HG02970 (cell line): ENCODE measurements at regions not wholly inside any gene's neighbourhood (a gene's known extent, or its start where the extent isn't known, plus 50 kb on each side); places are given as distances from the start of the nearest gene placed in this dataset.

ENCODE experiments used
- ATAC-seq: cut with Tn5 transposase; IDR thresholded peaks from one replicate; pipeline ENCODE4 v1.9.1; 2021; ENCODE audit warnings: mild to moderate bottlenecking, moderate library complexity, moderate number of reproducible peaks; ENCODE audit not compliant: unreplicated experiment, low FRiP score

- no peak for ATAC-seq
These were observed 53.0 kb upstream of the RAB18 start for GRCh38 chr10:27451054-27451453.

- no peak for ATAC-seq
These were observed 53.9 kb upstream of the RAB18 start for GRCh38 chr10:27450225-27450624.

DNA sequence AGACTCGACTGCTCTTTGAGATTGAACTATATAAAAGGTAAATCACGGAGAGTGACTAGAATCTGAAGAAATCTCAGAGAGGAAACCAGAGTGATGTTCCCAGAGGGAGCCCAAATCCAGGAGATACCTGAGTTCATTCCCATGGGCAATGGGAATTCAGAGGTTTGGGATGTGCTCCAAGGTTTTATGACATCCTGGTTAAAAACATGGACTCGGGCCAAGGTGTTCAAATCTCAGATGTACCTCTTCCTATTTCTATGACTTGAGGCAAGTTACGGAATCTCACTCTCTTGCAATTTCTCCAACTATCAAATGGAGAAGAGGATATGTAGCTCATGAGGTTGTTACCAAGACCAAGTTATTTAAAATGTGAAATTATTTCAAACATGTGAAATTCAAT lies 54.5 kb upstream of the RAB18 start:
- no peak for ATAC-seq

DNA sequence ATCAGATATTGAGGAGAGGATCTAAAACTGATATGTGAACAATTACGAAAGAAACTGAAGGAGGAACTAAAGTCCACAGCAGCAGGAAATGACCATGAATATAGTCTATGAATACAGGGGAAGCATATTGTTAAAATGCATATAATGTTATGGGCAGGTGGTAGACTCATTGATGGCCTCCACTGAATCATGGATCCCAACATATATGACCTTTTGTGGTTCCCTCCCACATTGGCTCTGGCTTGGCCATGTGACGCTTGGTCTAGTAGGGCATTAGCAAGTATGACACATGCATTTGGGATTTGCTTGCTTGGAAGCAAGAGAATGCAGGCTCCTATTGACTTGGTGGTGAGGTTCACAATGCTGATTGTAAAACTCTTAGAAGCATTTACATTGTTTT lies 55.2 kb upstream of the RAB18 start:
- ATAC-seq: no peak

GRCh38 chr10:27447540-27447939 lies 56.6 kb upstream of the RAB18 start:
- no peak for ATAC-seq

DNA sequence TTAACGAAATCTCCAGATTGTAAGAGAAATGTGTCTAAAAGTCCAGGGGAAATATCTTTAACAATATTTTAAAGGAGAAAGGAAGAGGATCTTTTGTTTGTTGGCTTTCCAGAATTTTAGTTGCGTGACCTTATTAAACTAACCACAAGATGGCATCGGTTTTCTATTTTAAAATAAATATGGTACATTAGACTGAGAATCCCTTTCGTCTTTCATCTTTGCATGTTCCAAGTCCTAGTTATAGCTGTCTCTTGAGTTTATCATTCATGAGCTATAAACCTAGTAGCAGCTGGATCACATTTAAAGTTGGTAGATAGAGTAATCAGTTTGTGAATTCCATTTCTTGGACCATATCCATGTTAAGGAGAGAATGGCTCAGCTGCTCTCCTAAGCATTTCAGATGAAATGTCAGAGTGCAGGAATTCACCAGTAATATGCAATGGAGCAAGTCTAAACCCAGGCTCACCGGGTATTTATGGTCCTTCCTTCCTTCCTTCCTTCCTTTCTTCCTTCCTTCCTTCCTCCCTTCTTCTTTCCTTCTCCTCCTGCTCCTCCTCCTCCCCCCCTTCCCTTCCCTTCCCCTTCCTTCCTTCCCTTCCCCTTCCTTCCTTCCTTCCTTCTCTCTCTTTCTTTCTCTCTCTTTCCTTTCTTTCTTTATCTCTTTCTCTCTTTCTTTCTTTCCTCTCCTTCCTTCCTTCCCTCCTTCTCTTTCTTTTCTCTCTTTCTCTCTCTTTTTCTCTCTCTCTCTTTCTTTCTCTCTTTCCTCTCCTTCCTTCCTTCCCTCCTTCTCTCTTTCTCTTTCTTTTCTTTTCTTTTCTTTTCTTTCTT lies 57.8 kb upstream of the RAB18 start:
- no peak for ATAC-seq

GRCh38 chr10:27445070-27445469 lies 59.0 kb upstream of the RAB18 start:
- no peak for ATAC-seq

DNA sequence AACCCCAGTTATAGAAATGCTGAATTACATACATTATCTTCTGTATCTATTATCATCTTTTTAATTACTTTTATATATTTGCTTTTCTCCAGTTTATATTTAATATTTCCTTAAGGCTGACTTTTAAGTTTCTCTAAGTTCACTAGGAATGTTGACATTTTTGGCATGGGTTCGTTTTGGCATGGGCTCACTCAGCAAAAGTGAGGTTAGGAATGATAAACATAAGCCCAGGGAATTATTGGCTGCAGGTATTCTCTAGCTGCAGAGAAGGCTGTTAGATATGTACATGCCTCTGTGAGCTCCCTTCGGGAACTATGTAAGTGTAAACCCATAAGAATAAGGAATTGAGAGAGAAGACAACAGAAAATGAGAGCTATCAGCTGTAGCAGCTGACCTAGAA lies 63.6 kb upstream of the RAB18 start:
- ATAC-seq: no peak

DNA sequence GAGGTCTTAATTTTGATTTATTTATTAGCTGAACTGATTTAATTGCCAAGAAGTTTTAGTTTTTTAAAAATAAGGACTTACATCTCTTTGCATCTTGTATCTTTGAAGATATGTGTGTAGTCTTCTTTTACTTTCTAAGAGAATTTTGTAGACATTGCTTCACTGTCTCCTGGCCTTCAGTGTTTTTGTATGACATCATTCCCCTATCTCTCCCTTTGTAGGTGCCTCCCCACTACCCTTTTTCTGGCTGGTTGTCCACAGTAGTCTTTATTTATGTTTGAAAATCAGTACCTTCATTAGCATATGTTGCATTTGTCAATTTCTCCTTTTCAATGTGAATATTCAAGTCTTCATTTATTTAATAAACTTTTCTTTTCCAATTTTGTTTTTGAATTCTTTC lies 64.1 kb upstream of the RAB18 start:
- no peak for ATAC-seq

DNA sequence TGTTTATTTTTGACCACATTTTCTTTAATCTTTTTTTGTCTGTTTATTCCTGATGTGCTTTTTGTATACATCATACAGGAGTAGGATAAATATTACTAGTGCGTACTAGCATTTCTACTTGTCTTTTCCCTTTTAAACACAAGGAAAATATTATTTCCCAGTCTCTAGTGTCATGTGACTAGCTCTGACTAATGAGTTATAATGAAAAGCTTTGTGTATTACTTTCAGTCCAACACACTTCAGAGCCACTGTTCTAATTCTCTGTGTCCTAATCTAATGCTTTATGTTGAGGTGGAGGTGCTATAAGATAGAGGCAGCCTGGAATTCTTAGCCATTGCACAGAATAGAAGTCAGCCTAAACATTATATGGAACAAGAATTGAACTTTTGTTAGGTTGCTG lies 65.0 kb upstream of the RAB18 start:
- ATAC-seq: no peak

- no peak for ATAC-seq
These were observed 66.3 kb upstream of the RAB18 start for GRCh38 chr10:27437775-27438174.

- no peak for ATAC-seq
These were observed 67.4 kb upstream of the RAB18 start for GRCh38 chr10:27436710-27437109.

DNA sequence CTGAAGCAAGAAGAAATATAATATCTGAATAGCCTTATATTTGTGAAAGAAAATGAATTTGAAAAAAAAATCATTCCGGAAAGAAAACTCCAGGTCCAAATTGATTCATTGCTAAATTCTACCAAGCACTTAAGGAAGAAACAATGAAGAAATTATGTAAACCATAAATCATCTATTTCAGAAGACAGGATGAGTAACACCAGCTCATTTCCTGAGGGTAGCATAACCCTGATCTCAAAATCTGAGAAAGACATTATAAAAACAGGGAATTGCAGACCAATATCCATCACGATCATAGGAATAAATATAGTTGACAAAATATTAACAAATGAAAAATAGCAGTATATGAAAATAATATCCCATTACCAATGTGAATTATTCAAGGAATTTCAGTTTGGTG lies 70.1 kb upstream of the RAB18 start:
- no peak for ATAC-seq

- no peak for ATAC-seq
These were observed 77.1 kb upstream of the RAB18 start for GRCh38 chr10:27426948-27427467.

DNA sequence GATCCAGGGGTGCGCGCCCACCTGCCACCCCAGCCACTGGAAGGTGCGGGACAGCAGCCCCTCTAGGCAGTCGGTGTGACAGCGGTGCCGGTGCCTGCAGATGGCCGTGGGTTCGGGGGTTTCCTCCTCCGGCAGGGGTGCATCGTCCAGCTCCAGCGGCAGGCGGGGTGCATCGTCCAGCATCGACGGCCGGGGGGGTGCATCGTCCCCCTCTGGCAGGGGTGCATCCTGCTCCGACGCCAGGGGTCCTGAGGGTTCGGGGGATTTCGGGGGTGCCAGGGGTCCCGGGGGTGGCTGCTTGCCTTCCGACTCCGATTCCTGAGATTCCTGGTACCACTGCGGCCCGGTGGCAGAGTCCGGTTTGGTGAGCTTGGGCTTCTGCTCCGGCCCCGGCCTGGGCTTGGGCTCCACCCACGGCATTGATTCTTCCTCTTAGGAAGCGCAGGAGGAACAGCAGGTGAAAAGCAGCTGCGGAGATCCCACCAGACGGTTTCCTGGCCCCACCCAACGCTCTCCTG lies 90.2 kb upstream of the RAB18 start:
- no peak for ATAC-seq

- ATAC-seq: no peak
These were observed 90.7 kb upstream of the RAB18 start for GRCh38 chr10:27413387-27413786.

DNA sequence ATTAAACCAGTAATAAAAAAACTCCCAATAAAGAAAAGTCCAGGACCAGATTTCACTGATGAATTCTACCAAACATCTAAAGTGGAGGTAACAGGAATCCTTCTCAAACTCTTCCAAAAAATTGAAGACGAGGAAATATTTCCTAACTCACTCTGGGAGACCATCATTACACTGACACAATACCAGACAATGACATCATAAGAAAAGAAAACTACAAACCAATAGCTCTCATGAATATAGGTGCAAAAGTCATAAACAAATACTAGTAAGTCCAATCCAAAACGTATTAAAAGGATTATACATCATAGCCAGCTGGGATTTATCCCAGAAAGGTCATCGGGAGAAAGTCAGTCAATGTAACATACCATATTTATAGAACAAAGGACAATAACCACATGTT lies 94.0 kb upstream of the RAB18 start:
- no peak for ATAC-seq

GRCh38 chr10:27407271-27407670 lies 96.8 kb upstream of the RAB18 start:
- no peak for ATAC-seq

DNA sequence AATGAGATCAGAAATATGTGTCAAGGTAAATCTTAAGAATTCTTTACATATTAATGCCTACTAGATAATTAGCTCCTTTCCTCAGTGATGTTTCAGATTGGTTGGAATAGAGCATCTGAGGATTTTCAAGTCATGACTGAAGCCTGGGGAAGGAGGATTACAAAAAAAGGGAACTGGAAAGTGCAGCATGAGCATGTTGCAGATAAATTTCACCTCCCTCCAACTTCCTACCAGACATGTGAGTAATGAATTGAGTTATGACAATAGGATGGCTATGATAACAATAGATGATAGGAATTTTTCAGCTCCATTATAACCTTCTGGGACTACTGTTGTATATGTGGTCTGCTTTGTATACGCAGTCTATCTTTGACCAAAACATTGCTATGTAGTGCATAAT lies 104.2 kb upstream of the RAB18 start:
- ATAC-seq: no peak

DNA sequence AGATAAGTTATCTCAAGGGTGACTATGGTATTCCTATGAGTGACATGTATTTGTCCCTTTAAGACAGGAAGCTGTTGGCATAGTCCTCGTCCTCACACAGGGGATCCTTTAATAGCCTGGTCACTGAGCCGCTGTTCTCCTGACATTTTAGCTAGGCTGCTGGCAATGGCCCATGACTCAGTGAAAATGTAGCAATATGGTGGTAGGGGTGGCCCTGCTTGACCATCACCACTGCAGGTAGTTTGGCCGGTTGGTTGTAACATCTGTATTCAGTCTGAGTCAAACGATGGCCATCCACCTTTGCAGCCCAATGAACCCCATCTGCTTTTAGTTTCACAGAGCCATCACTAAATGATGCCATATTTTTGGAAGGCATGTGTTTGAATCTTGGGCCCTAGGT lies 110.1 kb upstream of the RAB18 start:
- ATAC-seq: no peak

- no peak for ATAC-seq
These were observed 111.5 kb upstream of the RAB18 start for GRCh38 chr10:27392606-27393005.

DNA sequence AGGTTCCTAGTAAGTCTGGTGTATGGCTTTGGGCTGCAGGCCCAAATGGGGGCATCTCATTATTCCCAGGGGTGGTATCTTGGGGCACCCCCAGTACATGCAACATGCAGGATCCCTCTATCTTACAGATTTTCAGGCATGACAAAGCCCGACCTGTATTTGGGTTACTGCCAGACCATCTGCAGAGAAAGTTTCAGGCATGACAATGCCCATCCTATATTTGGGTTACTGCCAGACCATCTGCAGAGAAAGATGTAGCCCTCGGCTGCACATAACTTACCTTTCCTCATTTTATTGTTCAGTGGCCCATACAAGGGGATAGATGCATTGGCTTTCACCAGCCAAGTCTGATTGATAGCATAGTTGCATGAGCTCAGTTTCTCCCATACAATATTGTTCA lies 112.2 kb upstream of the RAB18 start:
- ATAC-seq: no peak
